HG02981 (cell line): ENCODE measurements at regions not wholly inside any gene's neighbourhood (a gene's known extent, or its start where the extent isn't known, plus 50 kb on each side); places are given as distances from the start of the nearest gene placed in this dataset.
"Not testable (repeated sequence)": the region's sequence is repeated elsewhere in the genome, so short reads cannot be mapped to it uniquely, and the experiment has no call there.

Source experiments
- ATAC-seq: cut with Tn5 transposase; IDR thresholded peaks from one replicate; pipeline ENCODE4 v1.9.1; 2021; ENCODE audit warnings: mild to moderate bottlenecking, moderate library complexity; ENCODE audit not compliant: unreplicated experiment

- no peak for ATAC-seq
Measured at GRCh38 chr13:89393758-89394304, 1722.7 kb downstream of the SLITRK5 start.

- no peak for ATAC-seq
Measured at GRCh38 chr13:89401264-89401675, 1730.1 kb downstream of the SLITRK5 start.

GRCh38 chr13:89402211-89402610 lies 1731.0 kb downstream of the SLITRK5 start:
- no peak for ATAC-seq

- ATAC-seq = not testable (repeated sequence)
Measured at GRCh38 chr13:89406096-89406495, 1734.9 kb downstream of the SLITRK5 start.

GRCh38 chr13:89407357-89407756 lies 1736.2 kb downstream of the SLITRK5 start:
- no peak for ATAC-seq

- ATAC-seq = no peak
Measured at GRCh38 chr13:89432997-89433396, 1761.8 kb downstream of the SLITRK5 start.

GRCh38 chr13:89434624-89435023 lies 1763.5 kb downstream of the SLITRK5 start:
- not testable (repeated sequence) for ATAC-seq

- no peak for ATAC-seq
Measured at GRCh38 chr13:89454681-89455080, 1783.5 kb downstream of the SLITRK5 start.

GRCh38 chr13:89455225-89455624 lies 1784.1 kb downstream of the SLITRK5 start:
- ATAC-seq = no peak

GRCh38 chr13:89455741-89456140 lies 1784.6 kb downstream of the SLITRK5 start:
- ATAC-seq = no peak

- no peak for ATAC-seq
Measured at GRCh38 chr13:89457977-89458376, 1786.8 kb downstream of the SLITRK5 start.

GRCh38 chr13:89458456-89458855 lies 1787.3 kb downstream of the SLITRK5 start:
- no peak for ATAC-seq

- ATAC-seq = not testable (repeated sequence)
Measured at GRCh38 chr13:89460895-89461294, 1789.7 kb downstream of the SLITRK5 start.

GRCh38 chr13:89465366-89465765 lies 1794.2 kb downstream of the SLITRK5 start:
- peak; percentile 72 for ATAC-seq

GRCh38 chr13:89468081-89468480 lies 1796.9 kb downstream of the SLITRK5 start:
- ATAC-seq = no peak

GRCh38 chr13:89470901-89471300 lies 1799.7 kb downstream of the SLITRK5 start:
- ATAC-seq = no peak

- no peak for ATAC-seq
Measured at GRCh38 chr13:89474432-89474831, 1803.3 kb downstream of the SLITRK5 start.

- ATAC-seq = no peak
Measured at GRCh38 chr13:89486065-89486464, 1814.9 kb downstream of the SLITRK5 start.

- no peak for ATAC-seq
Measured at GRCh38 chr13:89486709-89487108, 1815.5 kb downstream of the SLITRK5 start.

- no peak for ATAC-seq
Measured at GRCh38 chr13:89490661-89491060, 1819.5 kb downstream of the SLITRK5 start.

GRCh38 chr13:89496478-89496877 lies 1825.3 kb downstream of the SLITRK5 start:
- no peak for ATAC-seq

- ATAC-seq = no peak
Measured at GRCh38 chr13:89497658-89498057, 1826.5 kb downstream of the SLITRK5 start.

- ATAC-seq = no peak
Measured at GRCh38 chr13:89502286-89502685, 1831.1 kb downstream of the SLITRK5 start.
